ENCODE measurements at regions not wholly inside any gene's neighbourhood (a gene's known extent, or its start where the extent isn't known, plus 50 kb on each side); places are given as distances from the start of the nearest gene placed in this dataset.

DNA sequence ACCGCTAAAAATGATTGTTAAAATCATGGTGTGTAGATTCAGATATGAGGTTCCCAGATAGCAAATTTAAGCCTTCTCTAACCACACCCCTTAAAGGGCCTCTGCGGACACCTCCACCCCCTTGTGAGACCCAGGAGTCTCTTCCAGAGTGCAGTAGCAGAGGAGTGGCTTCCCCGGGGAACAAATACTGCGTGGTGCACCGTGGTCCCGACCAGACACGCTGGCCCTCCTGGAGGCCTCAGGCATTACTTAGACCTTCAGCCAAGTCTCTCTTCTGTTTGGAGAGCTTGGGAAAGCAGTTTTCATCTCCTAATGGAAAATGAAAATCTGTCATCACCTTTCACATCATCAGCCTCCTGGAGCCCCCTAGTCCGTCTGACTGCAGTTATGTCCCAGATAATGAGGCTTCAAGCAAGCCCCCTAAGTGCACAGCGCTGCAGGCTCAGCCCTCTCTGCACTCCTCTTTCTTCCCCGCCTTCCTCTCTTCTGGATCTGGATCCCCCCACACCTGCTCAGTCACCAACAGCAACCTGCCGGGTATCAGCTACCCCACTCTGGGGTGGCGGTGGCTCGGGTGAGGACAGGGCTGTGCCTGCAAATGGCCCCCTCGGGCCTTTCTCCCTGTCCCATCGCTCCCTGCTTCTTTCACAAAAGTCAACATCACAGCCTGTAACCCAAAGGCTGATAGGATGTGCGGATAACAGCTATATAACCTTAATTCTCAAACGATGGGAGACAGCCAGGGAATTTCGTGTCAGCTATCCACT is 58.8 kb upstream of the TAGAP start:
- TF ChIP-seq, protein P1, sequence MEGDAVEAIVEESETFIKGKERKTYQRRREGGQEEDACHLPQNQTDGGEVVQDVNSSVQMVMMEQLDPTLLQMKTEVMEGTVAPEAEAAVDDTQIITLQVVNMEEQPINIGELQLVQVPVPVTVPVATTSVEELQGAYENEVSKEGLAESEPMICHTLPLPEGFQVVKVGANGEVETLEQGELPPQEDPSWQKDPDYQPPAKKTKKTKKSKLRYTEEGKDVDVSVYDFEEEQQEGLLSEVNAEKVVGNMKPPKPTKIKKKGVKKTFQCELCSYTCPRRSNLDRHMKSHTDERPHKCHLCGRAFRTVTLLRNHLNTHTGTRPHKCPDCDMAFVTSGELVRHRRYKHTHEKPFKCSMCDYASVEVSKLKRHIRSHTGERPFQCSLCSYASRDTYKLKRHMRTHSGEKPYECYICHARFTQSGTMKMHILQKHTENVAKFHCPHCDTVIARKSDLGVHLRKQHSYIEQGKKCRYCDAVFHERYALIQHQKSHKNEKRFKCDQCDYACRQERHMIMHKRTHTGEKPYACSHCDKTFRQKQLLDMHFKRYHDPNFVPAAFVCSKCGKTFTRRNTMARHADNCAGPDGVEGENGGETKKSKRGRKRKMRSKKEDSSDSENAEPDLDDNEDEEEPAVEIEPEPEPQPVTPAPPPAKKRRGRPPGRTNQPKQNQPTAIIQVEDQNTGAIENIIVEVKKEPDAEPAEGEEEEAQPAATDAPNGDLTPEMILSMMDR (IDR thresholded peaks at IDR 0.05; ENCODE audit: low read length) = no peak
- no peak for TF ChIP-seq EZH2 (IDR thresholded peaks at IDR 0.05; ENCODE audit: borderline replicate concordance, low read length)
